Osteocyte (in vitro differentiated cells): ENCODE measurements at regions not wholly inside any gene's neighbourhood (a gene's known extent, or its start where the extent isn't known, plus 50 kb on each side); places are given as distances from the start of the nearest gene placed in this dataset.

Source experiments
- DNase-seq: peaks from one replicate; pipeline ENCODE4 v3.0.0; 2021; ENCODE audit warnings: mixed read lengths; ENCODE audit not compliant: unreplicated experiment; ENCODE audit errors: extremely low spot score
- H3K27ac Mint-ChIP-seq: one replicate; pipeline ENCODE4 v1.8.0; 2021; ENCODE audit warnings: mild to moderate bottlenecking, mixed read lengths; ENCODE audit not compliant: unreplicated experiment
- H3K27me3 Mint-ChIP-seq: one replicate; pipeline ENCODE4 v1.8.0; 2021; ENCODE audit warnings: mixed read lengths; ENCODE audit not compliant: unreplicated experiment
- H3K36me3 Mint-ChIP-seq: one replicate; pipeline ENCODE4 v1.8.0; 2021; ENCODE audit warnings: mixed read lengths; ENCODE audit not compliant: unreplicated experiment
- H3K4me1 Mint-ChIP-seq: one replicate; pipeline ENCODE4 v1.8.0; 2021; ENCODE audit warnings: mixed read lengths; ENCODE audit not compliant: unreplicated experiment
- H3K4me3 Mint-ChIP-seq: one replicate; pipeline ENCODE4 v1.8.0; 2021; ENCODE audit warnings: mild to moderate bottlenecking, moderate library complexity, mixed read lengths; ENCODE audit not compliant: unreplicated experiment
- H3K9me3 Mint-ChIP-seq: one replicate; pipeline ENCODE4 v1.8.0; 2021; ENCODE audit warnings: mixed read lengths; ENCODE audit not compliant: unreplicated experiment
- CTCF ChIP-seq: fragments of 200-600 bp; sonication (generic); IDR thresholded peaks from 2 replicates; pipeline ENCODE4 v1.5.0; 2021; ENCODE audit warnings: antibody characterized with exemption, mild to moderate bottlenecking, moderate library complexity

- no peaks in the 10 kb centered on the region for H3K27me3 Mint-ChIP-seq
- no peak for TF ChIP-seq CTCF
- peaks cover 7% of the 10 kb centered on the region for H3K4me1 Mint-ChIP-seq
- H3K36me3 Mint-ChIP-seq, result no peaks in the 10 kb centered on the region
- no peak for DNase-seq
- H3K9me3 Mint-ChIP-seq, result peaks cover 5% of the 10 kb centered on the region
- H3K4me3 Mint-ChIP-seq, result no peak overlapping the region
- no peak overlapping the region for H3K27ac Mint-ChIP-seq
Measured at GRCh38 chr5:53256746-53257145, 147.2 kb upstream of the MOCS2 start.

GRCh38 chr5:53257806-53258373 is 148.3 kb upstream of the MOCS2 start:
- peaks cover 7% of the 10 kb centered on the region for H3K4me1 Mint-ChIP-seq
- no peaks in the 10 kb centered on the region for H3K27me3 Mint-ChIP-seq

GRCh38 chr5:53259176-53259575 is 149.6 kb upstream of the MOCS2 start:
- no peak for DNase-seq
- Mint-ChIP-seq H3K4me3 (no peak overlapping the region), H3K4me1 (no peaks in the 10 kb centered on the region), H3K9me3 (peaks cover 5% of the 10 kb centered on the region), H3K36me3 (no peaks in the 10 kb centered on the region), H3K27me3 (no peaks in the 10 kb centered on the region), H3K27ac (no peak overlapping the region)
- TF ChIP-seq CTCF, result no peak

More at GRCh38 chr5:53257806-53258373, 148.3 kb upstream of the MOCS2 start:
- DNase-seq, result no peak
- H3K9me3 Mint-ChIP-seq, result peaks cover 5% of the 10 kb centered on the region
- no peak overlapping the region for H3K27ac Mint-ChIP-seq
- no peak for TF ChIP-seq CTCF
- H3K4me3 Mint-ChIP-seq, result no peak overlapping the region
- no peaks in the 10 kb centered on the region for H3K36me3 Mint-ChIP-seq

GRCh38 chr5:53260446-53260845 is 150.9 kb upstream of the MOCS2 start:
- peaks cover 5% of the 10 kb centered on the region for H3K9me3 Mint-ChIP-seq
- H3K27me3 Mint-ChIP-seq, result no peaks in the 10 kb centered on the region
- no peak for DNase-seq
- H3K36me3 Mint-ChIP-seq, result no peaks in the 10 kb centered on the region
- no peak overlapping the region for H3K27ac Mint-ChIP-seq
- H3K4me3 Mint-ChIP-seq, result no peak overlapping the region
- no peak for TF ChIP-seq CTCF
- no peaks in the 10 kb centered on the region for H3K4me1 Mint-ChIP-seq

- no peak for DNase-seq
- Mint-ChIP-seq H3K4me3 (no peak overlapping the region), H3K36me3 (no peaks in the 10 kb centered on the region), H3K9me3 (peaks cover 5% of the 10 kb centered on the region), H3K27me3 (no peaks in the 10 kb centered on the region), H3K4me1 (no peaks in the 10 kb centered on the region), H3K27ac (no peak overlapping the region)
- TF ChIP-seq CTCF, result no peak
Measured at GRCh38 chr5:53261245-53261644, 151.7 kb upstream of the MOCS2 start.
